Middle frontal gyrus (tissue), 1 donor: ENCODE measurements at regions not wholly inside any gene's neighbourhood (a gene's known extent, or its start where the extent isn't known, plus 50 kb on each side); places are given as distances from the start of the nearest gene placed in this dataset.

ENCODE experiments used
- DNase-seq: peaks from one replicate; pipeline ENCODE4 v3.0.0-alpha.2; 2015; ENCODE audit warnings: low spot score; ENCODE audit errors: extremely low spot score

GRCh38 chr12:45627407-45628069, 102.0 kb upstream of the ARID2 start:
- DNase-seq, result no peak

GRCh38 chr12:45629292-45629691, 100.2 kb upstream of the ARID2 start:
- DNase-seq, result no peak

- DNase-seq, result no peak
Observed at GRCh38 chr12:45633733-45634132, 95.8 kb upstream of the ARID2 start.

GRCh38 chr12:45634273-45634917, 95.1 kb upstream of the ARID2 start:
- DNase-seq, result no peak

GRCh38 chr12:45637242-45637641, 92.3 kb upstream of the ARID2 start:
- no peak for DNase-seq

- DNase-seq, result no peak
Observed at GRCh38 chr12:45637706-45638105, 91.8 kb upstream of the ARID2 start.

GRCh38 chr12:45638386-45638785, 91.1 kb upstream of the ARID2 start:
- DNase-seq, result no peak

GRCh38 chr12:45644541-45644940, 85.0 kb upstream of the ARID2 start:
- no peak for DNase-seq

- DNase-seq, result no peak
Observed at GRCh38 chr12:45646851-45647581, 82.5 kb upstream of the ARID2 start.

GRCh38 chr12:45648070-45648469, 81.4 kb upstream of the ARID2 start:
- DNase-seq, result no peak

- DNase-seq, result no peak
Observed at GRCh38 chr12:45651029-45651428, 78.5 kb upstream of the ARID2 start.

- DNase-seq, result no peak
Observed at GRCh38 chr12:45654002-45654665, 75.4 kb upstream of the ARID2 start.

GRCh38 chr12:45655186-45655585, 74.3 kb upstream of the ARID2 start:
- DNase-seq, result no peak

- DNase-seq, result no peak
Observed at GRCh38 chr12:45655743-45656142, 73.8 kb upstream of the ARID2 start.

GRCh38 chr12:45658020-45658419, 71.5 kb upstream of the ARID2 start:
- no peak for DNase-seq

GRCh38 chr12:45660330-45660729, 69.2 kb upstream of the ARID2 start:
- DNase-seq, result no peak

GRCh38 chr12:45663455-45663854, 66.1 kb upstream of the ARID2 start:
- no peak for DNase-seq

GRCh38 chr12:45665941-45666340, 63.6 kb upstream of the ARID2 start:
- DNase-seq, result no peak

GRCh38 chr12:45666396-45666795, 63.1 kb upstream of the ARID2 start:
- no peak for DNase-seq

GRCh38 chr12:45666816-45667215, 62.7 kb upstream of the ARID2 start:
- DNase-seq, result no peak

- no peak for DNase-seq
Observed at GRCh38 chr12:45667761-45668160, 61.7 kb upstream of the ARID2 start.

- DNase-seq, result no peak
Observed at GRCh38 chr12:45668641-45669040, 60.9 kb upstream of the ARID2 start.
